DMS53 treated with DMSO at 0.1 percent for 48 hours (cell line): ENCODE measurements at regions not wholly inside any gene's neighbourhood (a gene's known extent, or its start where the extent isn't known, plus 50 kb on each side); places are given as distances from the start of the nearest gene placed in this dataset.

Experiments
- DNase-seq: peaks from one replicate; lab custom pipeline; 2025; ENCODE audit not compliant: unreplicated experiment; lab: John Stamatoyannopoulos, UW

DNA sequence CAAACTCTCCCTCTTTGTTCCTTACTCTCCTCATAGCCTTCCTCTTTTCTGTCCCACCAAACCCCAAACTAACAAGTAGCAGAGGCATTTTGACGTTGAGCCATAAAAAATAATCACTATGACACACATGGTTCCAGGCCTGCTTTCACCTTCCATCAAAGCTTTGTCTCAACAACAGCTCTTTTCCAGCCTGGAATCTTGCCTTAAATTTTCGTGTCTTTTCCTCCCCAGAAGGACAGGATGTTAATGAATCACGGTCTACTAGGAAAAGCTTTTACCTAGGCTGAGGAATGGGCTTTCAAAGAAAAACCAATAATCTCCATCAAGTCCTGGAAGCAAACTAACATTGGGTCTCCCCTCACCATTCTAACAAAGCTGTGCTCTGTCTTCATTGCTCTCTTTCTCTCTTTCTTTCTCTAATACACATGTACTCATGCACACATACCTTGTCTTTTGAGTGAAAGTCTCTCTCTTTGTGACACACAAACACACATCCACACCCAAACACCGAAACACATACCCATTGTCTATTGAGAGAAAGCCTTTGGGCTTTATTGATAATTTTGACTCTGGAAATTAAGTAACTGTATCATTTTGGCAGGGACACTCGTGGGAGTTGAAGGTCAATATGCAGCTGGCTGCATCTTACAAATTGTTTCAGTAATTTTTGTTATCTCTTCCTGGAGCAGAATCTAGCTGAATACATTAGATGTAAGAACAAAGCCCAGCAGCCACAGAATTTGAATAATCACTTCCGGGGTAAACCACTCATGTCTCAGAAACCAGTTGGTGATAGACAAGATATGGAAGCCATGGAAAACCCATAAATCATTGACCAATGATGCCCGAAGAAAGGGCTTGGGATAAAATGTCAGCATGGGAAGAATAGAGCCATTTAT is 107.4 kb upstream of the SLC4A7 start:
- no peak for DNase-seq

GRCh38 chr3:27590437-27591298 is 106.5 kb upstream of the SLC4A7 start:
- DNase-seq, result no peak

DNA sequence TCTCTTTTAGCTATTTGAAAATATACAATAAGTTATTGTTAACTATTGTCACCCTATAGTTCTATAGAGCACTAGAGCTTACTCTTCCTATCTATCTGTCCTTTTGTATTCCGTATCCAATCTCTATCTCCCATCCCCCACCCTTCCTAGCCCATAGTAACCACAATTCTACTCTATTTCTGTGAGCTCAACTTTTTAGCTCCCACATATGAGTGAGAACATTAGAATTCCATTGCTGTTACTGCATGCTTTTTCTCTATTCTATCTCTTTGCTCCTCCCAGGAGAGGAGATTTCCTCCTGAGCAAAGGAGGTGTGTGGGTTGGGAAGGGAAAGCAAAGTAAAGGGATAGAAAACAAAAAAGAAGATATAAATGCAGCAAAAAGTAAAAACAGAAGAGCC is 105.6 kb upstream of the SLC4A7 start:
- DNase-seq, result no peak

DNA sequence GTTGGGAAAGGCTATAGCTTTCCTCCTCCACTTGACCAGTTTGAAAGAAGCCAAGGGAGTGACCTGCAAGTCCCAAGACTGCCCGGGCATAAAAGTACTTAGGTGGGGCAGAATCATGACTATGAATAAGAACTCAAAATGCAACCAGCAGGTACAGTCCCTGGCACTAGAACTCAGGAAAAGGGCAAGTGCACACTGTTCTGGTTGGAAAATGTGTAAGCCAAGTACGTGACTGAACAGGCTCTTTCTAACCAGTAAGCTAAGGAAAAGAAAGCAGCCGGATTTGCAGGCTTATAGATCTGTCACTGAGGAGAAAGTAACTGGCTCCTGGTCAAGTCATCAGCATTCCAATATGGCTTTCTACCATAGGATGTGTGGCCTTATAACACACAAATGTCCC is 101.2 kb upstream of the SLC4A7 start:
- no peak for DNase-seq

- no peak for DNase-seq
Observed at GRCh38 chr3:27584874-27585273, 100.7 kb upstream of the SLC4A7 start.

DNA sequence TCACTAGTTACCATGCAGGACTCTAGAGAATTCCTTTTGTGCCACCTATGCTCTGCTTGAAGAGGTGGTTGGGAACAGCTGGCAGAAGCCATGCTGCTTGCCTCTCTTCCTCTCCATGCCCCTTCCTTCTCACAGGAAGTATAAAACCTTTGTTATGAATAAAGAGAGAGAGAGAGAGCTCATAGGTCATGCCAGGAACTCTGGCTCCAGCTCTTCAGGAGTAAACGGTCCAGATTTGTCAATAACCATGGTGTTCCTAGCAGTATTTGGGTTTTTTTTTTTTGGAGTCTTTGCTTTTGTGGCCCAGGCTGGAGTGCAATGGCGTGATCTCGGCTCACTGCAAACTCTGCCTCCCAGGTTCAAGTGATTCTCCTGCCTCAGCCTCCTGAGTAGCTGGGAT is 97.7 kb upstream of the SLC4A7 start:
- no peak for DNase-seq

GRCh38 chr3:27578032-27578431 is 93.8 kb upstream of the SLC4A7 start:
- no peak for DNase-seq

DNA sequence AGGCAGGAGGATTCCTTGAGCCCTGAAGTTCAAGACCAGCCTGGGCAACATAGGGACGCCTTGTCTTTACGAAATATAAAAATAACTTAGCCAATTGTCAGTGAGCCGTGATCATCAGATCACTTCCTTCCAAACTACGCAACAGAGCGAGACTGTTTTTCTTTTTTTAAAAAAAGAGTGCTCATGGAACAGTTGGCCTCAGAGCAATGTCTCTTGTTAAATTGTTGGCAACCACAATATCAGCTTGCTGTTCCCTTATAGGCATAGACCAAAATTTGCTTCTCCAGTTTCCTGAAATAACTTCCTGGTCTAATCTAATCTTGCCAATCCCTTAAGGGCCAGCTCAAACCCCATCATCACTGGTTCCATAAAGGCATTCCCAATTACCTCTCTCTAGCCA is 93.3 kb upstream of the SLC4A7 start:
- DNase-seq, result no peak

DNA sequence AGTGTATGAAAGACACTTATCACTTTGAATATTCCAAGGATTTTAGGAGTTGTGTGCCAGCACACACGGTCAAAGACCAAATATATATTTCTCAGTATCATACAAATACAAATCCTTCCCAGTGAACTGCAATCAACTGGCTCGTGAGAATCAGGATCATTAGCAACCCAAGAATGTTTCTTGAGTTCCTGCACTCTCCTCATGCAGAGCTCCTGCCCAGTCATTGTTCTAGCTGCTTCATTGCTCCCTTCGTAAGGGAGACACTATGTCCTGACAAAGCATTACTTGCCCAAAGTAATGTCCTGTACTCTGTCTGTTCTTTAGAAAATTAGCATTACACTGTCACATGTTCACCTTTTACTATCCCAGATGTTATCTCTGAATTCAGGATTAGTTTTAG is 92.0 kb upstream of the SLC4A7 start:
- no peak for DNase-seq

- no peak for DNase-seq
Observed at GRCh38 chr3:27575499-27575898, 91.3 kb upstream of the SLC4A7 start.

DNA sequence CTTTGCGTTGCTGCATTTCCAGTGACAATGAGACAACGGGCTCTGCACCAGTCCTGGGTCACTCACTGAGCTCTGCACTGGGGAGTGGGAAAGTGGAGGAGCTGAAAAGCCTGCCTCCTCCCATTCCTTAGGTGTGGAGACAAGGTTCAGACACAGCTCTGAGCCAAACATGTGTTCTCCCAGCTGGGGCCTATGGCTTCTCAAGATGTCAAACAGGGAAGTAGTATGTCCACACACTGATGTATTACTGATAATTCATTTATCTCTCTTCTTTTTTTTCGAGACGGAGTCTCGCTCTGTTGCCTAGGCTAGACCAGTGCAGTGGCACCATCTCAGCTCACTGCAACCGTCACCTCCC is 90.2 kb upstream of the SLC4A7 start:
- no peak for DNase-seq

GRCh38 chr3:27573780-27574437 is 89.7 kb upstream of the SLC4A7 start:
- no peak for DNase-seq

GRCh38 chr3:27573138-27573537 is 89.0 kb upstream of the SLC4A7 start:
- no peak for DNase-seq

- no peak for DNase-seq
Observed at GRCh38 chr3:27571345-27571744, 87.2 kb upstream of the SLC4A7 start.

DNA sequence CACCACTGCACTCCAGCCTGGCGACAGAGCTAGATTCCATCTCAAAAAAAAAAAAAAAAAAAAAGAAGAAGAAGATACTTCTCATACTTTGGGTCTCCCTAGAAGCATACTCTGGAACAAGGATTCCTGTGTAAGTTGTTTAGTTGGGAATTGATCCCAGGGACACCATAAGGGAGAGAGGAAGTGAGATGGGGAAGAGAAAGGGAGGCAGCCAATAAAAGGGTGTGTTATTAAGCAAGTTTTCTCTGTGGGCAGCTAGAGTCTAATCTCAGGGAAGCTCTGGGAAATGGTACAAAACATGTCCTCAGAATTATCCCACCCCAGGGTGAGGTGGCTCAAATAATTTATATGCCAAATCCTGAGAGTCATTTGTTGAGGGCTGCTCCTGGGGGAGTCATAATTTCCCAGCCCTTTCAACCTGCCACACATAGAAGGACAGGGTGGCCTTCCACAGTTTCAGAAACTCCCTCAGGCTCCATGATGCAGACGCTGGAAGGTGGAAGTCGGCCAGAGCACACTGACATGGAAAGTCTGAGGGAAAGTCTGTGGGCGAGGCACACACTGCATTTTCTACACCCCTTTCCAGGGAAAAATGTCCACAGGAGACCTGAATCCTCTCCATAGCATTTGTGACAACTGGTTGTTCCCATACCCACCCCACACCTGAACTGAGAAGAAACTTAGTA is 86.4 kb upstream of the SLC4A7 start:
- no peak for DNase-seq

GRCh38 chr3:27568393-27568792 is 84.2 kb upstream of the SLC4A7 start:
- DNase-seq, result no peak

DNA sequence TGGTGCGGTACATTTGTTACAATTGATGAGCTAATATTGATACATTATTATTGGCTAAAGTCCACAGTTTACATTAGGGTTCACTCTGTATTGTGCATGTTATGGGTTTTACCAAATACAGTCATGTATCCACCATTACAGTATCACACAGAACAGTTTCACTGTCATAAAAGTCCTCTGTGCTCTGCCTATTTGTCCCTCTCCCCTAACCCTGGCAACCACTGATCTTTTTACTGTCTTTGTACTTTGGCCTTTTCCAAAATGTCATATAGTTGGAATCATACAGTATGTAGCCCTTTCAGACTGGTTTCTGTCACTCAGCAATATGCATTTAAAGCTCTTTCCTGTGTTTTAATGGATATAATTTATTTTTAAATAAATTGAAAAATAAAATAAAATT is 83.1 kb upstream of the SLC4A7 start:
- DNase-seq, result no peak

GRCh38 chr3:27565201-27565852 is 81.1 kb upstream of the SLC4A7 start:
- no peak for DNase-seq

- no peak for DNase-seq
Observed at GRCh38 chr3:27561576-27561975, 77.4 kb upstream of the SLC4A7 start.

- no peak for DNase-seq
Observed at GRCh38 chr3:27560484-27561056, 76.4 kb upstream of the SLC4A7 start.
